AG09319 (cell line): ENCODE measurements at regions not wholly inside any gene's neighbourhood (a gene's known extent, or its start where the extent isn't known, plus 50 kb on each side); places are given as distances from the start of the nearest gene placed in this dataset.
"Not testable (repeated sequence)": the region's sequence is repeated elsewhere in the genome, so short reads cannot be mapped to it uniquely, and the experiment has no call there.

Source experiments
- DNase-seq: peaks from one replicate; pipeline ENCODE4 v3.0.0-alpha.2; 2010; ENCODE audit warnings: low read depth; ENCODE audit errors: extremely low read depth
- TF ChIP-seq, protein P1 (sequence below): IDR thresholded peaks from 2 replicates; pipeline ENCODE4 v1.5.1; 2011; ENCODE audit warnings: low read depth, mild to moderate bottlenecking, inconsistent platforms, low read length, moderate library complexity

DNA sequence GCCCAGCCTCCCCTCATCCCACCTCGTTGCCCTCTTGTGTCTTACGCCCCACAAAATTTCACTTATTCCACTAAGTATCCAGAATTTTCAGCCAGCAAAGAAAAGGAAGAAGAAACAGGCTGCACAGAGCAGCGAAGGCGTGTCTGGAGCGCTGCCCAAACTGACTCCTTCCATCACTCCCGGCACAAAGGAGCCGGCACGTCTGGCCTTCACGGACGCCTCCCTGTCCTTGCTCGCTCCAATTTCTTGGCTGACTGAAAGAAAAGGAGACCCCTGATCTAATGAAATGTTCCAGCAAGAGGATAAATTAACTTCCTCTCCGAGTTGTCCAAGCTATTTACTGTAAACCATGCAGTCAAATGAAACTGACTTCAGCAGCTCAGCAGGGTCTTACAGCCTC, 152.3 kb upstream of the CDH4 start:
- TF ChIP-seq, protein P1, sequence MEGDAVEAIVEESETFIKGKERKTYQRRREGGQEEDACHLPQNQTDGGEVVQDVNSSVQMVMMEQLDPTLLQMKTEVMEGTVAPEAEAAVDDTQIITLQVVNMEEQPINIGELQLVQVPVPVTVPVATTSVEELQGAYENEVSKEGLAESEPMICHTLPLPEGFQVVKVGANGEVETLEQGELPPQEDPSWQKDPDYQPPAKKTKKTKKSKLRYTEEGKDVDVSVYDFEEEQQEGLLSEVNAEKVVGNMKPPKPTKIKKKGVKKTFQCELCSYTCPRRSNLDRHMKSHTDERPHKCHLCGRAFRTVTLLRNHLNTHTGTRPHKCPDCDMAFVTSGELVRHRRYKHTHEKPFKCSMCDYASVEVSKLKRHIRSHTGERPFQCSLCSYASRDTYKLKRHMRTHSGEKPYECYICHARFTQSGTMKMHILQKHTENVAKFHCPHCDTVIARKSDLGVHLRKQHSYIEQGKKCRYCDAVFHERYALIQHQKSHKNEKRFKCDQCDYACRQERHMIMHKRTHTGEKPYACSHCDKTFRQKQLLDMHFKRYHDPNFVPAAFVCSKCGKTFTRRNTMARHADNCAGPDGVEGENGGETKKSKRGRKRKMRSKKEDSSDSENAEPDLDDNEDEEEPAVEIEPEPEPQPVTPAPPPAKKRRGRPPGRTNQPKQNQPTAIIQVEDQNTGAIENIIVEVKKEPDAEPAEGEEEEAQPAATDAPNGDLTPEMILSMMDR, result no peak
- DNase-seq, result no peak

DNA sequence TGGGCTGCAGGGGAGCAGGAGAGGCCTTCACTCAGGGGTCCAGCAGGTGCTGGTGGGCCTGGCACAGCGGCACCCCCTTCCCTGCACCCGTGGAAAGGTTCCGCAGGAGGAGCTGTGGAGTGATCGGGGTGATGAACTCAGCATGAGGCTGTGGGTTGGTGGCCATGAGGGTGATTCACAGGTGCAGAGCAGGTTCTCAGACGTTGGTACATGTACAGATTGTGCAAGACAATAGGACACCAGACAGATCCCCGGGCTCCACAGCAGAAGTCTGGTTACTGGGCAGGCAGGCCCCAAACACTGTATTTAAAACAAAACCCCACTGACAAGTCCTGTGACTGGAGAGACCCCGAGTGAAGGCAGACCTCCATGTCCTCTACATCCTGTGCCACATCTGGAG, 151.6 kb upstream of the CDH4 start:
- TF ChIP-seq, protein P1, result no peak
- DNase-seq, result no peak

DNA sequence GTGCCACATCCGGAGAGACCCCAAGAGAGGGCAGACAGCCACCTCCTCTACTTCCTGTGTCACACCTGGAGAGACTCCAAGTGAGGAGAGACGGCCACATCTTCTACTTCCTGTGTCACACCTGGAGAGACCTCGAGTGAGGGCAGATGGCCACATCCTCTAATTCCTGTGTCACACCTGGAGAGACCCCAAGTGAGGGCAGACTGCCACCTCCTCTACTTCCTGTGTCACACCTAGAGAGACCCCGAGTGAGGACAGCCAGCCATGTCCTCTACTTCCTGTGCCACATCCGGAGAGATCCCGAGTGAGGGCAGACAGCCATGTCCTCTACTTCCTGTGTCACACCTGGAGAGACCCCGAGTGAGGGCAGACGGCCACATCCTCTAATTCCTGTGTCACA, 150.7 kb upstream of the CDH4 start:
- not testable (repeated sequence) for DNase-seq

DNA sequence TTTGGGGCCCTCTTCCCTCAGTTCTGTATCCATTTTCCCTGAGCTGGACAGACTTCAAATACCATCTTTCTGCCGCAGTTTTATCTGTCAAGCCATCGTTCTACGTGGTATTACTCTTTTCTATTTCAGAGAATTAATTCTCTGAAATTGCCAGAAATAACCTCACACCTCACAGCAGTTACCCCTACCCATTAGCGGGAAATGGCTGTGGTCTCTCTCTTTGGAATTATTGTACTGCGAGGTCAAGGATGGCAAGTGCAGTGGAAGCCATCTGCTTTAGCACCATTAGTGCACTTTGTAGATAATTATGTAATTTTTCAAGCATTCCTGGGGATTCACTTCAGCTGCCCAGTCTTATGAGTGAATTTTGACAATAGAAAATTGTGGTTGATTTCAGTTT, 147.8 kb upstream of the CDH4 start:
- DNase-seq, result no peak
- TF ChIP-seq, protein P1, result no peak

DNA sequence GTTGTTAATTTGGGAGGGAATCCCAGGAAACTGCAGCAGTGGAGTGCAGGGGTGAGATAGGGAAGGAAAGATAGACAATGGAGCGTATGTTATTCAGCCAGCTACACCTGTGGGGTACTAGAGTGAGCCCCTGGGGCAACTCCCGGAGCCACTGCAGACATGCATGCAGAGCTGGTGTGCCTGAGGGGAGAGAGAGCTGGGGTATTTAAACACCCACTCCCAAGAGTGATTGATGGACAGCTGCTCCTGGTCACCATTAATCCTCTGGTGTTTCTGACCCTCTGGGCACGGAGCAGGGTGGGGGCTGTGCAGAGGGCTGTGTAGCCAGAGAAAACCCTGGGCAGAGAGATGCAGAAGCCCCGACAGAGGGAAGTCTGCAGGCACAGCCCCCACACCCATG, 146.7 kb upstream of the CDH4 start:
- no peak for DNase-seq
- TF ChIP-seq, protein P1, result no peak

DNA sequence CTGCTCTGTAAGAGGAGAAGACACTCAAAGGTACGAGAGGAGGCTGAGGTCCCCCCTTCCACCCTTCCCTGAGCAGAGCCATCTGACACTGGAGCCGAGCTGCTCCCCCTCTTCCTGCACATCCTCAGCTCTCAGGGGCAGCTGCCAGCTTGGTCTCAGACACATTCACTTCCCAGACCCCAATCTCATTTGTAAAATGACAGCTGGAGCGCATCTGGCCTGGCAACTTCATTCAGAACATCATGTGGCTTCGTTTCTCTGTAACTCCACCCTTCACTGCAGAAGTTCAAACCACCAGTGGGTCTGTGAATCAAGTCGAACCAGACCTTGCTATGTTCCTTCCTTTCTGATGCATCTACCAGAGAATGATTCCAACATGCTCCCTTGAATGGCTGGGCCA, 145.6 kb upstream of the CDH4 start:
- TF ChIP-seq, protein P1, result no peak
- DNase-seq, result no peak

DNA sequence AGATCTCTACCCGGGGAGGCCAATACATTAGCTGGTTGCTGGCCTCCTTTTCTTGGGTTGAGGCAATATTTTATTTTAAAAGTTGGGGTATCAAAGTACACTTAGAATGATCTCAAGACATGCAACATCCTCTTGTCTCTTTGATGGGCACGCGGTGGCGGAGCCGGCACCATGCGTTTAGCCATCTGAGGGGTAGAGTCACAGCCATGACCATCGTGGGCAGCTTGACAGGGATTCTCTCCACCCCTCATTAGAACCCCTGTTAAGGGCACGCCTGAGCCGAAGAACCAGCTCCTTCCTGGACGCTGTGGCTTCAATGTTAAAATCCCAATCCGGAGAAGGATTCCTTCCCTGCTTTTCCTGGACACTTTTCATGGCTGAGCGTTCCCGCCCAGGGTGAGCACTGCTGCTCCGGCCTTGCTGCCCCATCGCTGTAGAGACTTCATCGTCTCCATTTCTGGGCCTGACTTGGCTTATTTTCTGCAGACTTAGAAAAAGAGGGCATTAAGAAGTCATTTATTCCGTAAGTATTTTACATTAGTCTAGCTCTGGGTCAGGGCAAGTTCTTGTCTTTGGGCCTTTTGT, 142.7 kb upstream of the CDH4 start:
- TF ChIP-seq, protein P1, result no peak
- no peak for DNase-seq

DNA sequence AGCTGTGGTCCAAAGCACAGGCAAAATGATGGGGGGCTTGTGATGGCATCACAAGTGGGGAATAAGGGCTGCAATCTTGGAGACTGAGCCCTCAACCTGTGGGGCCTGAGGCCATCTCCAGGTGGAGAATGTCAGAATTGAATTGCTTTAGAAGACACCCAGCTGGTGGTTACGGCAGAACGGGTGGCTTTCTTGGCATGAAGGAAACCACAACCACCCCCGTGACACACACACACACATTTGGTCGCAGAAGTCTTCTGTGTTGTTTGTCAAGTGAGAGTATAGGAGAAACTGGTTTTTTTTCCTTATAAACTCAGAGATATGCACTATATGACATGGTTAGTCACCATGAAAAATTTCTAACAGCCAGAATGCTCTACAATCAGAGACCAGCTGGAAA, 139.5 kb upstream of the CDH4 start:
- DNase-seq, result no peak
- TF ChIP-seq, protein P1, result no peak
